Liver (tissue), 7 donors: ENCODE measurements at regions not wholly inside any gene's neighbourhood (a gene's known extent, or its start where the extent isn't known, plus 50 kb on each side); places are given as distances from the start of the nearest gene placed in this dataset.
"Not testable (repeated sequence)": the region's sequence is repeated elsewhere in the genome, so short reads cannot be mapped to it uniquely, and the experiment has no call there.

Experiments used
- DNase-seq: peaks from one replicate; pipeline ENCODE4 v3.0.0-alpha.2; 2017; ENCODE audit warnings: low spot score
- H3K27ac ChIP-seq, 2 donors: one replicate each; pipeline ENCODE4 v1.7.0; 2013; ENCODE audit warnings: inconsistent platforms in 2 of 2, low read length in 2 of 2, control low read depth in 1 of 2, low read depth in 1 of 2, mild to moderate bottlenecking in 1 of 2
- H3K27me3 ChIP-seq, 4 donors: one replicate each; pipeline versions ENCODE4 v1.6.1 to v1.7.0; 2013; ENCODE audit warnings: low read length in 3 of 4, inconsistent platforms in 1 of 4, mild to moderate bottlenecking in 1 of 4, moderate library complexity in 1 of 4; ENCODE audit not compliant: control insufficient read depth in 4 of 4, insufficient read depth in 4 of 4
- H3K36me3 ChIP-seq, 4 donors: one replicate each; pipeline versions ENCODE4 v1.6.1 to v1.7.0; 2013; ENCODE audit warnings: low read length in 3 of 4, mild to moderate bottlenecking in 3 of 4, low read depth in 1 of 4, moderate library complexity in 1 of 4; ENCODE audit not compliant: control insufficient read depth in 4 of 4, insufficient read depth in 3 of 4
- H3K4me1 ChIP-seq, 4 donors: one replicate each; pipeline versions ENCODE4 v1.6.1 to v1.7.0; 2013; ENCODE audit warnings: low read length in 3 of 4, mild to moderate bottlenecking in 3 of 4, moderate library complexity in 1 of 4; ENCODE audit not compliant: control insufficient read depth in 4 of 4, insufficient read depth in 4 of 4
- H3K4me3 ChIP-seq, 3 donors: one replicate each; pipeline versions ENCODE4 v1.6.1 to v1.7.0; 2013; ENCODE audit warnings: low read length in 3 of 3, control low read depth in 1 of 3, low read depth in 1 of 3, mild to moderate bottlenecking in 1 of 3
- H3K9ac ChIP-seq, 2 donors: one replicate each; pipeline ENCODE4 v1.7.0; 2013; ENCODE audit warnings: low read length in 2 of 2, mild to moderate bottlenecking in 2 of 2, moderate library complexity in 2 of 2, control low read depth in 1 of 2, low read depth in 1 of 2
- H3K9me3 ChIP-seq, 4 donors: one replicate each; pipeline versions ENCODE4 v1.6.1 to v1.7.0; 2013; ENCODE audit warnings: low read length in 3 of 4; ENCODE audit not compliant: control insufficient read depth in 4 of 4
- ATF3 ChIP-seq: IDR thresholded peaks from 2 replicates; pipeline ENCODE4 v1.6.1; 2016; ENCODE audit warnings: antibody characterized with exemption
- EGR1 ChIP-seq, 2 donors: IDR thresholded peaks; 2 replicates each; pipeline ENCODE4 v1.6.1; 2016 to 2018; ENCODE audit warnings: antibody characterized with exemption in 2 of 2, low read depth in 2 of 2
- FOXA1 ChIP-seq: IDR thresholded peaks from 2 replicates; pipeline ENCODE4 v1.6.1; 2016; ENCODE audit warnings: antibody characterized with exemption
- FOXA2 ChIP-seq: IDR thresholded peaks from 2 replicates; pipeline ENCODE4 v1.6.1; 2016; ENCODE audit warnings: antibody characterized with exemption
- GABPA ChIP-seq, 2 donors: IDR thresholded peaks in 1 of 2; conservative IDR thresholded peaks in 1 of 2; 2 replicates each; pipeline ENCODE4 v1.6.1; 2016; ENCODE audit warnings: antibody characterized with exemption in 2 of 2, mild to moderate bottlenecking in 1 of 2, moderate library complexity in 1 of 2
- HNF4G ChIP-seq: IDR thresholded peaks from 2 replicates; pipeline ENCODE4 v1.6.1; 2016; ENCODE audit warnings: antibody characterized with exemption
- JUND ChIP-seq, 2 donors: IDR thresholded peaks; 2 replicates each; pipeline ENCODE4 v1.6.1; 2016; ENCODE audit warnings: antibody characterized with exemption in 2 of 2
- MAX ChIP-seq: IDR thresholded peaks from 2 replicates; pipeline ENCODE4 v1.6.1; 2016; ENCODE audit warnings: antibody characterized with exemption
- NR2F2 ChIP-seq: IDR thresholded peaks from 2 replicates; pipeline ENCODE4 v1.6.1; 2016; ENCODE audit warnings: antibody characterized with exemption
- RAD21 ChIP-seq, 2 donors: IDR thresholded peaks; 2 replicates each; pipeline ENCODE4 v1.6.1; 2016; ENCODE audit warnings: antibody characterized with exemption in 2 of 2, mild to moderate bottlenecking in 2 of 2
- RXRA ChIP-seq, 2 donors: IDR thresholded peaks; 2 replicates each; pipeline ENCODE4 v1.6.1; 2017 to 2018; ENCODE audit warnings: antibody characterized with exemption in 2 of 2, mild to moderate bottlenecking in 1 of 2
- SP1 ChIP-seq: IDR thresholded peaks from 2 replicates; pipeline ENCODE4 v1.6.1; 2018; ENCODE audit warnings: antibody characterized with exemption, mild to moderate bottlenecking
- TAF1 ChIP-seq: conservative IDR thresholded peaks from 2 replicates; pipeline ENCODE4 v1.6.1; 2016; ENCODE audit warnings: antibody characterized with exemption, mild to moderate bottlenecking
- YY1 ChIP-seq: IDR thresholded peaks from 2 replicates; pipeline ENCODE4 v1.6.1; 2016; ENCODE audit warnings: antibody characterized with exemption, mild to moderate bottlenecking
- WGBS: extraction: QIAGEN DNeasy Blood & Tissue Kit; methylation state at CpG from one replicate; pipeline ENCODE4 v1.1.7; 2013; 5-methylcytosine and 5-hydroxymethylcytosine counted together
- donor health status: healthy.
- donor health status: healthy.
- donor health status: healthy.
- donor health status: healthy.

- TF ChIP-seq TAF1 (no peak), MAX (no peak), GABPA (IDR thresholded peaks at IDR 0.05 in 1 of 2, conservative IDR thresholded peaks at IDR 0.05 in 1 of 2) (no peak), JUND (IDR thresholded peaks at IDR 0.05) (no peak), HNF4G (no peak), YY1 (no peak), FOXA2 (no peak)
These were observed 595.8 kb downstream of the TRIML1 start (continued) for GRCh38 chr4:188735082-188735481.

GRCh38 chr4:188737251-188738002, 598.2 kb downstream of the TRIML1 start:
- WGBS = 79% methylated on average over 4 of the region's 4 CpGs
- no peak for DNase-seq
- Histone ChIP-seq H3K9me3 (no peaks in the 10 kb centered on the region), H3K36me3 (no peaks in the 10 kb centered on the region), H3K27me3 (no peaks in the 10 kb centered on the region), H3K27ac (no peak overlapping the region), H3K4me3 (no peak overlapping the region), H3K4me1 (no peaks in the 10 kb centered on the region), H3K9ac (no peak overlapping the region)
- no peak for TF ChIP-seq NR2F2
- TF ChIP-seq MAX = no peak
- TF ChIP-seq ATF3 = no peak
- no peak for TF ChIP-seq FOXA2
- no peak for TF ChIP-seq RAD21 (IDR thresholded peaks at IDR 0.05)
- no peak for TF ChIP-seq FOXA1
- TF ChIP-seq SP1 = no peak
- TF ChIP-seq JUND (IDR thresholded peaks at IDR 0.05) = no peak
- TF ChIP-seq EGR1 (IDR thresholded peaks at IDR 0.05; ENCODE audit: low read depth in 2 of 2) = no peak
- TF ChIP-seq GABPA (IDR thresholded peaks at IDR 0.05 in 1 of 2, conservative IDR thresholded peaks at IDR 0.05 in 1 of 2) = no peak
- TF ChIP-seq YY1 = no peak
- no peak for TF ChIP-seq RXRA (IDR thresholded peaks at IDR 0.05)

GRCh38 chr4:188738290-188738689, 599.0 kb downstream of the TRIML1 start:
- peak overlapping the region in 1 of 3 donors; percentile 23 for H3K4me3 ChIP-seq
- not testable (repeated sequence) for DNase-seq, H3K9ac ChIP-seq, H3K27ac ChIP-seq, H3K36me3 ChIP-seq, H3K27me3 ChIP-seq, H3K4me1 ChIP-seq, H3K9me3 ChIP-seq
- WGBS = 72% methylated on average over 20 of the region's 24 CpGs

- H3K9me3 ChIP-seq, H3K4me3 ChIP-seq, DNase-seq, H3K9ac ChIP-seq, H3K4me1 ChIP-seq, H3K36me3 ChIP-seq, H3K27ac ChIP-seq, H3K27me3 ChIP-seq: not testable (repeated sequence)
- 83% methylated on average over 1 of the region's 1 CpG for WGBS
These were observed 600.9 kb downstream of the TRIML1 start for GRCh38 chr4:188740172-188740571.

- 60% methylated on average over 1 of the region's 1 CpG for WGBS
- H3K4me3 ChIP-seq, H3K9me3 ChIP-seq, H3K27me3 ChIP-seq, H3K27ac ChIP-seq, H3K36me3 ChIP-seq, H3K4me1 ChIP-seq, DNase-seq, H3K9ac ChIP-seq: not testable (repeated sequence)
These were observed 601.5 kb downstream of the TRIML1 start for GRCh38 chr4:188740791-188741190.
